ENCODE measurements at regions not wholly inside any gene's neighbourhood (a gene's known extent, or its start where the extent isn't known, plus 50 kb on each side); places are given as distances from the start of the nearest gene placed in this dataset.

- no peak overlapping the region for H3K4me3 ChIP-seq
- H3K27me3 ChIP-seq (replicated peaks; ENCODE audit: insufficient read depth) = no peaks in the 10 kb centered on the region
- WGBS = 93% methylated on average over 3 of the region's 3 CpGs
- TF ChIP-seq POLR2AphosphoS5 (IDR thresholded peaks at IDR 0.05) (no peak), POLR2A (IDR thresholded peaks at IDR 0.05) (no peak)
- TF ChIP-seq, protein P1, sequence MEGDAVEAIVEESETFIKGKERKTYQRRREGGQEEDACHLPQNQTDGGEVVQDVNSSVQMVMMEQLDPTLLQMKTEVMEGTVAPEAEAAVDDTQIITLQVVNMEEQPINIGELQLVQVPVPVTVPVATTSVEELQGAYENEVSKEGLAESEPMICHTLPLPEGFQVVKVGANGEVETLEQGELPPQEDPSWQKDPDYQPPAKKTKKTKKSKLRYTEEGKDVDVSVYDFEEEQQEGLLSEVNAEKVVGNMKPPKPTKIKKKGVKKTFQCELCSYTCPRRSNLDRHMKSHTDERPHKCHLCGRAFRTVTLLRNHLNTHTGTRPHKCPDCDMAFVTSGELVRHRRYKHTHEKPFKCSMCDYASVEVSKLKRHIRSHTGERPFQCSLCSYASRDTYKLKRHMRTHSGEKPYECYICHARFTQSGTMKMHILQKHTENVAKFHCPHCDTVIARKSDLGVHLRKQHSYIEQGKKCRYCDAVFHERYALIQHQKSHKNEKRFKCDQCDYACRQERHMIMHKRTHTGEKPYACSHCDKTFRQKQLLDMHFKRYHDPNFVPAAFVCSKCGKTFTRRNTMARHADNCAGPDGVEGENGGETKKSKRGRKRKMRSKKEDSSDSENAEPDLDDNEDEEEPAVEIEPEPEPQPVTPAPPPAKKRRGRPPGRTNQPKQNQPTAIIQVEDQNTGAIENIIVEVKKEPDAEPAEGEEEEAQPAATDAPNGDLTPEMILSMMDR (IDR thresholded peaks at IDR 0.05) = no peak
- H3K9me3 ChIP-seq = no peaks in the 10 kb centered on the region
- no peak for DNase-seq (ENCODE audit: low spot score)
- no peak overlapping the region for H3K27ac ChIP-seq
- H3K4me1 ChIP-seq (replicated peaks) = no peaks in the 10 kb centered on the region
- intact Hi-C loops (cut with DNase I) = no loop called here
- H3K36me3 ChIP-seq = no peaks in the 10 kb centered on the region
Measured at GRCh38 chr1:104592926-104593325, 843.2 kb downstream of the AMY1C start.

GRCh38 chr1:104593413-104594187 lies 843.9 kb downstream of the AMY1C start:
- H3K36me3 ChIP-seq = no peaks in the 10 kb centered on the region
- H3K27me3 ChIP-seq (replicated peaks; ENCODE audit: insufficient read depth) = no peaks in the 10 kb centered on the region
- no peaks in the 10 kb centered on the region for H3K9me3 ChIP-seq
- DNase-seq (ENCODE audit: low spot score) = no peak
- H3K4me1 ChIP-seq (replicated peaks) = no peaks in the 10 kb centered on the region
- WGBS = 65% methylated on average over 4 of the region's 4 CpGs
- no peak overlapping the region for H3K4me3 ChIP-seq
- TF ChIP-seq POLR2AphosphoS5 (IDR thresholded peaks at IDR 0.05) = no peak
- H3K27ac ChIP-seq = no peak overlapping the region
- intact Hi-C loops (cut with DNase I) = no loop called here

DNA sequence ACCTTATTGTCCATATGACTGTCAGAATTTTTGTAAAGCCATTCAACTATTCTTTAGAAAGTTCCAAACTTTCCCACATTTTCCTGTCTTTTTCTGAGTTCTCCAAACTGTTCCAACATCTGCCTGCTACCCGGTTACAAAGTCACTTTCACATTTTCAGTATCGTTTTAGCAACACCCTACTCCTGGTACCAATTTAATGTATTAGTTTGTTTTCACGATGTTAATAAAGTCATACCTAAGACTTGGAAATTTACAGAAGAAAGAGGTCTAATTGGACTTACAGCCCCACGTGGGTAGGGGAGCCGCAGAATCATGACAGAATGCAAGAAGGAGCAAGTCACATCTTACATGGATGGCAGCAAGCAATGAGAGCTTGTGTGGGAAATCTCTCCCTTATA lies 867.8 kb downstream of the AMY1C start:
- H3K4me3 ChIP-seq = no peak overlapping the region
- H3K36me3 ChIP-seq = no peaks in the 10 kb centered on the region
- DNase-seq (ENCODE audit: low spot score) = no peak
- H3K27me3 ChIP-seq (replicated peaks; ENCODE audit: insufficient read depth) = no peaks in the 10 kb centered on the region
- H3K9me3 ChIP-seq = no peaks in the 10 kb centered on the region
- WGBS = 91% methylated on average over 5 of the region's 5 CpGs
- TF ChIP-seq, protein P1 (IDR thresholded peaks at IDR 0.05) = no peak
- no peak for TF ChIP-seq POLR2AphosphoS5 (IDR thresholded peaks at IDR 0.05)
- TF ChIP-seq POLR2A (IDR thresholded peaks at IDR 0.05) = no peak
- no peak overlapping the region for H3K27ac ChIP-seq
- intact Hi-C loops (cut with DNase I) = no loop called here
- no peaks in the 10 kb centered on the region for H3K4me1 ChIP-seq (replicated peaks)

DNA sequence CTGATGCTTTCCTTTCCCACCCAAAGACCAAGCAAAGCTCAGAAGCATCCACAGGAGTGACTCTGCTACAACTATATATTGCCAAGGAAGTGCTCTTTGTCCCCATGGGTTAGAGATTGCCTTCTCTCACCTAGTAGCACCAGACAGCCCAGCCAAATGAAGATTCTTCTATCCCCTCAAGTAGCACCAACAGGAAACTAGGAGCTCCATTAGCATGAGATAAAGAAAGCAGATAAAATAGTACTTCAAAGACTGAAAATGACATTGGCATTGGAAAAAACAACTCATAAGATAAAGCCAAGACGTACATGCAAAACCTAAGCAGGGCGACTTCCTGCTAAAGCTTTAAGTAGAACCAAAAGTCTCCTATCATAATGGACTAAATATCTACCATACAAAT lies 871.5 kb downstream of the AMY1C start:
- WGBS = 73% methylated on average over 2 of the region's 2 CpGs
- H3K9me3 ChIP-seq = no peaks in the 10 kb centered on the region
- no peak for DNase-seq (ENCODE audit: low spot score)
- no peaks in the 10 kb centered on the region for H3K36me3 ChIP-seq
- H3K27me3 ChIP-seq (replicated peaks; ENCODE audit: insufficient read depth) = no peaks in the 10 kb centered on the region
- TF ChIP-seq POLR2AphosphoS5 (IDR thresholded peaks at IDR 0.05) (no peak), POLR2A (IDR thresholded peaks at IDR 0.05) (no peak)
- TF ChIP-seq, protein P1 (IDR thresholded peaks at IDR 0.05) = no peak
- no peaks in the 10 kb centered on the region for H3K4me1 ChIP-seq (replicated peaks)
- intact Hi-C loops (cut with DNase I) = no loop called here
- no peak overlapping the region for H3K27ac ChIP-seq
- H3K4me3 ChIP-seq = no peak overlapping the region

- Histone ChIP-seq H3K27me3 (replicated peaks; ENCODE audit: insufficient read depth) (no peaks in the 10 kb centered on the region), H3K4me3 (no peak overlapping the region), H3K27ac (no peak overlapping the region), H3K9me3 (no peaks in the 10 kb centered on the region), H3K4me1 (replicated peaks) (no peaks in the 10 kb centered on the region), H3K36me3 (no peaks in the 10 kb centered on the region)
- whole genome bisulfite sequencing = 90% methylated on average over 1 of the region's 1 CpG
- intact Hi-C loops (cut with DNase I) = no loop called here
- no peak for TF ChIP-seq POLR2AphosphoS5 (IDR thresholded peaks at IDR 0.05)
- TF ChIP-seq, protein P1 (IDR thresholded peaks at IDR 0.05) = no peak
- no peak for DNase-seq (ENCODE audit: low spot score)
Measured at GRCh38 chr1:104624538-104624937, 874.8 kb downstream of the AMY1C start.
